ENCODE measurements at regions not wholly inside any gene's neighbourhood (a gene's known extent, or its start where the extent isn't known, plus 50 kb on each side); places are given as distances from the start of the nearest gene placed in this dataset.

DNA sequence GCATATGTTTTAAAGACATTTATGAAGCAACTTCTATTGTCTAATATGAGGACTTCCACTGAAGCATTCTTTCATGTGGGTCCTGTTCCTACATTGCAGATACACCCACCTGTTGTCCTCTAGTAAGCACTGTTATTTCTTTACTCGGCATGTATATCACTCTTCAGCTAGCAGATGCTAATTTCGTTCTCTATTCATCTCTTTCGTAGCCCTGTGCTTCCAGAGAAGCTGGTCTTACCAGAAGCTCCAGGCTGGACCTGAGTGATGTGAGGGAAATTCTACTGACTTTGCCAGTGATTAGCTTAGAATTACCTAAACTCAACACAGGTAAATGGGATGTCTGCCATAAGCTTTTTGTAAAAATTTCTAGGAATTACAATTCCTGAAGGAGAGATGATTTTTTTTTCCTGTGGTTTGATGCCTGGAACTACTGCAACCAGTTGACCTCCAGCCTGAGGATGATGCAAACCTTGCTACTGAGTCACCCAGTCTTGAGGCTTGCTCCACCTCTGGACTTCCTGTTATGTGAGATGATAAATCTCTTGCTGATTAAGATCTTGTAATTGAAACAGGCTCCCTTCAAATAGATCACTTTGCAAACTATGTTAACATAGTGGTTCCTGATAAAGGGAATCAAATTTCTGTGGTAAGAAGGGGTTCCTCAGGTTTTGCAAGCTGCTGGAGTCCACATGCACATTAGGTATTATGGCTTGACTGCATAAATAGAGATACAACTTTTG is 52.2 kb upstream of the SPINK5 start:
- H3K23me2 ChIP-seq (ENCODE audit: low read depth, low read length), result no peaks in the 10 kb centered on the region
- no peak for FAIRE-seq
- H2BK12ac ChIP-seq (ENCODE audit: low read depth, low read length), result no peak overlapping the region
- POLR2A ChIA-PET (ENCODE audit: partially characterized antibody), result no interaction called here
- H2BK20ac ChIP-seq (ENCODE audit: low read length), result no peak overlapping the region
- WGBS, 2 experiments (ENCODE audit: extremely low coverage in 1 of 2, insufficient coverage in 1 of 2, insufficient read length in 1 of 2, insufficient replicate concordance in 2 of 2, low coverage in 1 of 2, low lambda C conversion rate in 2 of 2, missing lambda C conversion rate in 1 of 2), result 92% methylated on average over 3 of the region's 3 CpGs; no CpG with 5 or more reads in 1 of the 2 experiments
- no peak overlapping the region for H3K27ac ChIP-seq (ENCODE audit: low read depth, low read length)
- no peak overlapping the region for H3K9ac ChIP-seq (replicated peaks in 1 of 4; ENCODE audit: extremely low read depth in 1 of 4, low read depth in 3 of 4, low read length in 3 of 4)
- no peaks in the 10 kb centered on the region for H4K20me1 ChIP-seq (replicated peaks in 1 of 2; ENCODE audit: control insufficient read depth in 1 of 2, insufficient read depth in 2 of 2, low read length in 2 of 2)
- H3K18ac ChIP-seq (ENCODE audit: extremely low read depth, low read length), result no peak overlapping the region
- no peak overlapping the region for H4K8ac ChIP-seq (ENCODE audit: extremely low read depth, insufficient read depth, low read length)
- no peaks in the 10 kb centered on the region for H3K79me2 ChIP-seq (ENCODE audit: control insufficient read depth in 1 of 2, insufficient read depth in 2 of 2, low read length in 2 of 2)
- H3K4me3 ChIP-seq (ENCODE audit: extremely low read depth in 1 of 4, insufficient read depth in 2 of 4, low read depth in 3 of 4, low read length in 4 of 4), result no peak overlapping the region
- no peak overlapping the region for H4K91ac ChIP-seq (replicated peaks; ENCODE audit: insufficient read length, low read length)
- no peaks in the 10 kb centered on the region for H3K79me1 ChIP-seq (ENCODE audit: low read depth, low read length)
- H3K4ac ChIP-seq (replicated peaks; ENCODE audit: insufficient read length, low read depth, low read length), result no peak overlapping the region
- H3K56ac ChIP-seq (replicated peaks; ENCODE audit: insufficient read length, low read depth, low read length), result no peak overlapping the region
- H3K14ac ChIP-seq (ENCODE audit: insufficient read length), result no peak overlapping the region
- no peaks in the 10 kb centered on the region for H3K4me1 ChIP-seq (replicated peaks in 1 of 4; ENCODE audit: control insufficient read depth in 3 of 4, insufficient read depth in 4 of 4, low read length in 3 of 4)
- no peak overlapping the region for H3K4me2 ChIP-seq (ENCODE audit: insufficient read depth in 1 of 2, low read depth in 2 of 2, low read length in 2 of 2)
- no peaks in the 10 kb centered on the region for H3K27me3 ChIP-seq (replicated peaks in 1 of 4; ENCODE audit: control insufficient read depth in 3 of 4, extremely low read depth in 1 of 4, insufficient read depth in 3 of 4, low read length in 3 of 4)
- no peaks in the 10 kb centered on the region for H3K9me3 ChIP-seq (ENCODE audit: insufficient read depth in 2 of 2, low read depth in 1 of 2, low read length in 1 of 2)
- CTCF ChIA-PET (ENCODE audit: partially characterized antibody), result interaction anchor here (0.7 to 1.7 kb wide), 4 partner anchors 11 to 334 kb away, joined by 3 to 7 read pairs (median 4); no protein-coding TSS in a partner anchor
- no peak overlapping the region for H2BK5ac ChIP-seq (ENCODE audit: low read depth, low read length)
- H2AK5ac ChIP-seq (ENCODE audit: low read depth, low read length), result no peak overlapping the region
- no peak overlapping the region for H2BK15ac ChIP-seq (ENCODE audit: low read length)
- DNase-seq (ENCODE audit: low read depth in 1 of 2, low spot score in 2 of 2), result no peak
- H2AFZ ChIP-seq (ENCODE audit: low read length), result no peak overlapping the region
- H2BK120ac ChIP-seq (replicated peaks; ENCODE audit: low read depth, low read length), result no peak overlapping the region
- no peak overlapping the region for H3K23ac ChIP-seq (ENCODE audit: insufficient read length)
- H4K5ac ChIP-seq (ENCODE audit: insufficient read length, low read depth, low read length), result no peak overlapping the region
- H3K36me3 ChIP-seq (ENCODE audit: control insufficient read depth in 2 of 4, insufficient read depth in 4 of 4, low read length in 3 of 4), result peaks cover 0 to 4% (median 0%) of the 10 kb centered on the region in 4 experiments; a peak in 1 of 8 replicates
- TF ChIP-seq BCL11A (IDR thresholded peaks at IDR 0.05; ENCODE audit: low read depth in 2 of 2, low read length in 2 of 2), result no peak
- TF ChIP-seq PHF8 (conservative IDR thresholded peaks at IDR 0.05; ENCODE audit: low read depth, low read length), result no peak
- no peak for TF ChIP-seq ASH2L (IDR thresholded peaks at IDR 0.05; ENCODE audit: low read length)
- no peak for TF ChIP-seq POLR2A (IDR thresholded peaks at IDR 0.05; ENCODE audit: control extremely low read depth in 1 of 2, low read depth in 2 of 2, low read length in 2 of 2)
- TF ChIP-seq SP1 (IDR thresholded peaks at IDR 0.05; ENCODE audit: low read depth, low read length), result no peak
- no peak for TF ChIP-seq CEBPB (IDR thresholded peaks at IDR 0.05; ENCODE audit: low read depth, low read length)
- no peak for TF ChIP-seq CHD2 (IDR thresholded peaks at IDR 0.05; ENCODE audit: low read length)
- TF ChIP-seq SP4 (IDR thresholded peaks at IDR 0.05; ENCODE audit: low read length), result no peak

All from H1 (cell line).